Retinal pigment epithelial cell (primary cell): ENCODE measurements at regions not wholly inside any gene's neighbourhood (a gene's known extent, or its start where the extent isn't known, plus 50 kb on each side); places are given as distances from the start of the nearest gene placed in this dataset.

Experiments used
- DNase-seq: peaks from one replicate; pipeline ENCODE4 v3.0.0-alpha.2; 2010; ENCODE audit warnings: low read depth
- H3K4me3 ChIP-seq: 2 replicates; pipeline ENCODE4 v1.5.1; 2011; ENCODE audit warnings: mild to moderate bottlenecking, low read length, control low read depth, moderate library complexity
- CTCF ChIP-seq: conservative IDR thresholded peaks from 2 replicates; pipeline ENCODE4 v1.5.1; 2011; ENCODE audit warnings: low read depth, low read length, control low read depth, inconsistent platforms

- no peak overlapping the region for H3K4me3 ChIP-seq
- no peak for DNase-seq
- no peak for TF ChIP-seq CTCF
These were observed 119.1 kb upstream of the TMEM260 start for GRCh38 chr14:56460469-56460868.

GRCh38 chr14:56461276-56462275 is 118.0 kb upstream of the TMEM260 start:
- DNase-seq: no peak
- H3K4me3 ChIP-seq: no peak overlapping the region
- no peak for TF ChIP-seq CTCF

GRCh38 chr14:56463271-56463890 is 116.2 kb upstream of the TMEM260 start:
- no peak for DNase-seq
- H3K4me3 ChIP-seq: no peak overlapping the region
- no peak for TF ChIP-seq CTCF

- DNase-seq: no peak
- H3K4me3 ChIP-seq: no peak overlapping the region
- TF ChIP-seq CTCF: no peak
These were observed 108.5 kb upstream of the TMEM260 start for GRCh38 chr14:56471056-56471455.

GRCh38 chr14:56474419-56475022 is 105.1 kb upstream of the TMEM260 start:
- DNase-seq: no peak

GRCh38 chr14:56482310-56482911 is 97.2 kb upstream of the TMEM260 start:
- no peak overlapping the region for H3K4me3 ChIP-seq
- DNase-seq: no peak
- TF ChIP-seq CTCF: peak; percentile 23

More at GRCh38 chr14:56474419-56475022, 105.1 kb upstream of the TMEM260 start:
- TF ChIP-seq CTCF: peak; percentile 83
- H3K4me3 ChIP-seq: no peak overlapping the region
